Spleen (tissue), 11 donors: ENCODE measurements at regions not wholly inside any gene's neighbourhood (a gene's known extent, or its start where the extent isn't known, plus 50 kb on each side); places are given as distances from the start of the nearest gene placed in this dataset.

ENCODE experiments used
- DNase-seq: peaks from one replicate; pipeline ENCODE4 v3.0.0-alpha.2; 2020
- H3K27ac ChIP-seq, 8 donors: fragments of 200-600 bp; sonication (generic) in 7 of 8; 1 replicate in 4 of 8; 2 replicates in 4 of 8; pipeline versions ENCODE4 v1.5.0 to v1.8.0; 2016 to 2021; ENCODE audit warnings: inconsistent platforms in 4 of 8, mild to moderate bottlenecking in 4 of 8, moderate library complexity in 1 of 8
- H3K27me3 ChIP-seq, 7 donors: fragments of 200-600 bp; sonication (generic) in 6 of 7; replicated peaks in 1 of 7; 1 replicate in 4 of 7; 2 replicates in 3 of 7; pipeline versions ENCODE4 v1.5.0 to v1.8.0; 2016 to 2021; ENCODE audit warnings: inconsistent platforms in 3 of 7, mild to moderate bottlenecking in 1 of 7
- H3K36me3 ChIP-seq, 6 donors: fragments of 200-600 bp; sonication (generic) in 5 of 6; 1 replicate in 4 of 6; 2 replicates in 2 of 6; pipeline versions ENCODE4 v1.5.0 to v1.8.0; 2016 to 2021; ENCODE audit warnings: inconsistent platforms in 2 of 6
- H3K4me1 ChIP-seq, 6 donors: fragments of 200-600 bp; sonication (generic) in 5 of 6; 1 replicate in 3 of 6; 2 replicates in 3 of 6; pipeline versions ENCODE4 v1.5.0 to v1.8.0; 2016 to 2021; ENCODE audit warnings: inconsistent platforms in 3 of 6
- H3K4me3 ChIP-seq, 8 donors: fragments of 200-600 bp; sonication (generic) in 7 of 8; 1 replicate in 4 of 8; 2 replicates in 4 of 8; pipeline versions ENCODE4 v1.5.0 to v1.8.0; 2016 to 2021; ENCODE audit warnings: inconsistent platforms in 4 of 8, mild to moderate bottlenecking in 4 of 8, moderate library complexity in 2 of 8
- H3K9me3 ChIP-seq, 8 donors: fragments of 200-600 bp; sonication (generic) in 7 of 8; 1 replicate in 4 of 8; 2 replicates in 4 of 8; pipeline versions ENCODE4 v1.5.0 to v1.8.0; 2016 to 2021; ENCODE audit warnings: inconsistent platforms in 4 of 8
- CTCF ChIP-seq, 11 experiments: fragments of 200-600 bp in 7 of 11; fragments of 450-650 bp in 4 of 11; sonication (generic) in 4 of 11; IDR thresholded peaks in 8 of 11; conservative IDR thresholded peaks in 3 of 11; 1 replicate in 7 of 11; 2 replicates in 4 of 11; pipeline versions ENCODE4 v1.4.0 to v1.8.0; 2016 to 2021; ENCODE audit warnings: antibody characterized with exemption in 11 of 11, inconsistent platforms in 4 of 11, mild to moderate bottlenecking in 1 of 11
- POLR2A ChIP-seq, 3 donors: fragments of 450-650 bp; IDR thresholded peaks; one replicate each; pipeline ENCODE4 v1.5.1; 2017; ENCODE audit warnings: antibody characterized with exemption in 3 of 3, mild to moderate bottlenecking in 1 of 3
- POLR2AphosphoS5 ChIP-seq, 3 donors: sonication (generic); formaldehyde crosslinking; IDR thresholded peaks; one replicate each; pipeline ENCODE4 v1.5.1; 2017; ENCODE audit warnings: antibody characterized with exemption in 3 of 3
- WGBS, 5 donors: extraction: QIAGEN DNeasy Blood & Tissue Kit in 3 of 5; methylation state at CpG; one replicate each; pipeline versions ENCODE4 v1.1.5 to v1.1.7; 2013 to 2018; 5-methylcytosine and 5-hydroxymethylcytosine counted together
- intact Hi-C: fragments of 100-400 bp; cut with DNase I; formaldehyde crosslinking; loops from one replicate; pipeline ENCODE4 v1.15.0; 2023; ENCODE audit warnings: low total_unique reads
- donor health status: healthy with polysubstance abuse.
- donor health status: DM: no; HTN: no; CAD: no; lungs with moderate emphysema.
- donor health status: DM: no; HTN: no; CAD: no.
- donor health status: Bipolar disorder and iron deficiency.
- donor health status: healthy.
- donor health status: DM: no; HTN: no; CAD: no.
- donor health status: DM: yes; HTN: yes; CAD: no.

- Histone ChIP-seq H3K36me3 (no peaks in the 10 kb centered on the region), H3K27me3 (no peaks in the 10 kb centered on the region), H3K27ac (no peak overlapping the region), H3K4me1 (no peaks in the 10 kb centered on the region), H3K9me3 (no peaks in the 10 kb centered on the region), H3K4me3 (no peak overlapping the region)
- intact Hi-C loops = no loop called here
- TF ChIP-seq CTCF (IDR thresholded peaks at IDR 0.05 in 8 of 11, conservative IDR thresholded peaks at IDR 0.05 in 3 of 11) (no peak), POLR2A (IDR thresholded peaks at IDR 0.05) (no peak), POLR2AphosphoS5 (IDR thresholded peaks at IDR 0.05) (no peak)
- no peak for DNase-seq
Observed at GRCh38 chr6:122050242-122050755, 349.2 kb upstream of the HSF2 start.

GRCh38 chr6:122052346-122052900 is 347.0 kb upstream of the HSF2 start:
- H3K9me3 ChIP-seq = no peaks in the 10 kb centered on the region
- no peak overlapping the region for H3K27ac ChIP-seq
- TF ChIP-seq POLR2AphosphoS5 (IDR thresholded peaks at IDR 0.05) (no peak), CTCF (IDR thresholded peaks at IDR 0.05 in 8 of 11, conservative IDR thresholded peaks at IDR 0.05 in 3 of 11) (no peak), POLR2A (IDR thresholded peaks at IDR 0.05) (no peak)
- intact Hi-C loops = no loop called here
- no peak overlapping the region for H3K4me3 ChIP-seq
- H3K4me1 ChIP-seq = no peaks in the 10 kb centered on the region
- DNase-seq = no peak
- H3K36me3 ChIP-seq = no peaks in the 10 kb centered on the region
- WGBS, 5 donors = 61 to 90% (median 72%) methylated on average over 3 of the region's 3 CpGs
- H3K27me3 ChIP-seq = no peaks in the 10 kb centered on the region

- 60 to 83% (median 75%) methylated on average over 4 of the region's 4 CpGs for WGBS, 5 donors
- Histone ChIP-seq H3K27me3 (no peaks in the 10 kb centered on the region), H3K9me3 (no peaks in the 10 kb centered on the region), H3K4me3 (no peak overlapping the region), H3K36me3 (no peaks in the 10 kb centered on the region), H3K27ac (no peak overlapping the region), H3K4me1 (no peaks in the 10 kb centered on the region)
- DNase-seq = no peak
- intact Hi-C loops = no loop called here
- TF ChIP-seq CTCF (IDR thresholded peaks at IDR 0.05 in 8 of 11, conservative IDR thresholded peaks at IDR 0.05 in 3 of 11) = no peak
- no peak for TF ChIP-seq POLR2A (IDR thresholded peaks at IDR 0.05)
Observed at GRCh38 chr6:122059918-122060317, 339.5 kb upstream of the HSF2 start.

GRCh38 chr6:122061855-122062254 is 337.6 kb upstream of the HSF2 start:
- WGBS, 5 donors = 74 to 92% (median 78%) methylated on average over 3 of the region's 3 CpGs
- TF ChIP-seq POLR2AphosphoS5 (IDR thresholded peaks at IDR 0.05) (no peak), POLR2A (IDR thresholded peaks at IDR 0.05) (no peak), CTCF (IDR thresholded peaks at IDR 0.05 in 8 of 11, conservative IDR thresholded peaks at IDR 0.05 in 3 of 11) (no peak)
- H3K4me1 ChIP-seq = no peaks in the 10 kb centered on the region

More at GRCh38 chr6:122061855-122062254, 337.6 kb upstream of the HSF2 start:
- DNase-seq = no peak
- H3K36me3 ChIP-seq = no peaks in the 10 kb centered on the region
- H3K27ac ChIP-seq = no peak overlapping the region
- H3K27me3 ChIP-seq = no peaks in the 10 kb centered on the region
- H3K9me3 ChIP-seq = no peaks in the 10 kb centered on the region
- intact Hi-C loops = no loop called here
- H3K4me3 ChIP-seq = no peak overlapping the region
